ENCODE measurements at regions not wholly inside any gene's neighbourhood (a gene's known extent, or its start where the extent isn't known, plus 50 kb on each side); places are given as distances from the start of the nearest gene placed in this dataset.

DNA sequence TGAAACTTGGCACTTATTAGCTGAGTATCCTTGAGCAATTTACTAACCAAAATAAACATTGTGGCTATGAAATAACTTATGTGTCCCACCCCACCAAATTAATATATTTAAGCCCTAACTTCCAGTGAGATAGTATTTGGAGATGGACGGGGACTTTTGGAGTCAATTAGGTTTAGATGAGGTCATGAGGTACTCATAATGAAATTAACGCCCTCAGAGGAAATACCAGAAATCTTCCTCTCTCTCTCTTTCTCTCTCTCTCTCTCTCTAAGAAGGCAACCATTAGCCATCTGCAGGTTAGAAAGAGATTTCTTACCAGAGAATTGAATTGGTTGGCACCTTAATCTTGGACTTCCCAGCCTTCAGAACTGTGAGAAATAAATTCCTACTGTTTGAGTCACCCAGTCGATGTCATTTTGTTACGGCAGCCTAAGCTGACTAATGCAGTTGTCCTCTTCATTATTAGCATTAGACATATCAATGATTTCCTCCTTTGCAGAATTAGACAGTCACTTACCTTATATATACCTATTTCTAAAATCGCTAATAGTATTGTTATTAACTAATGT is 1284.0 kb downstream of the FAM181B start:
- Mint-ChIP-seq H3K27me3 (no peaks in the 10 kb centered on the region), H3K27ac (no peak overlapping the region), H3K4me1 (ENCODE audit: low read depth) (no peaks in the 10 kb centered on the region), H3K36me3 (no peaks in the 10 kb centered on the region), H3K9me3 (ENCODE audit: low read depth) (peaks cover 23% of the 10 kb centered on the region), H3K4me3 (no peak overlapping the region)

- H3K4me1 Mint-ChIP-seq (ENCODE audit: low read depth), result no peaks in the 10 kb centered on the region
Observed at GRCh38 chr11:81444297-81444696, 1289.4 kb downstream of the FAM181B start.

DNA sequence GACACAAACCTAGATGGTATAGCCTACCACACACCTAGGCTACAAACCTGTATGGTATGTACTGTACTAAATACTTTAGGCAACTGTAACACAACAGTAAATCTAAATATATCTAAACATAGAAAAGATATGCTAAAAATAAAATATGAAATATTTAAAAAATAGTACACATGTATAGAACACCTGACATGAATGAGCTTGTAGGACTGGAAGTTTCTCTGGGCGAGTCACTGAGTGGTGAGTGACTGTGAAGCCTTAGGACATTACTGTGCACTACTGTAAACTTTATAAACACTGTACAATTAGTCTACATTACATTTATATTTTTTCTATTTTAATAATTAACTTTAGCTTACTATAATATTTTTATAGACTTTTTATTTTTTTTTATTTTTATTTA is 1301.3 kb downstream of the FAM181B start:
- H3K4me3 Mint-ChIP-seq, result no peak overlapping the region
- no peak overlapping the region for H3K27ac Mint-ChIP-seq

More at GRCh38 chr11:81444297-81444696, 1289.4 kb downstream of the FAM181B start:
- no peaks in the 10 kb centered on the region for H3K36me3 Mint-ChIP-seq
- no peak overlapping the region for H3K4me3 Mint-ChIP-seq
- no peaks in the 10 kb centered on the region for H3K27me3 Mint-ChIP-seq
- H3K27ac Mint-ChIP-seq, result no peak overlapping the region
- H3K9me3 Mint-ChIP-seq (ENCODE audit: low read depth), result peaks cover 22% of the 10 kb centered on the region

GRCh38 chr11:81424822-81425221 is 1308.8 kb downstream of the FAM181B start:
- no peak overlapping the region for H3K27ac Mint-ChIP-seq
- no peaks in the 10 kb centered on the region for H3K27me3 Mint-ChIP-seq
- H3K36me3 Mint-ChIP-seq, result no peaks in the 10 kb centered on the region
- no peak overlapping the region for H3K4me3 Mint-ChIP-seq
- H3K4me1 Mint-ChIP-seq (ENCODE audit: low read depth), result no peaks in the 10 kb centered on the region
- no peaks in the 10 kb centered on the region for H3K9me3 Mint-ChIP-seq (ENCODE audit: low read depth)

More for the DNA sequence above, 1301.3 kb downstream of the FAM181B start:
- Mint-ChIP-seq H3K36me3 (no peaks in the 10 kb centered on the region), H3K9me3 (ENCODE audit: low read depth) (peaks cover 4% of the 10 kb centered on the region), H3K27me3 (no peaks in the 10 kb centered on the region), H3K4me1 (ENCODE audit: low read depth) (no peaks in the 10 kb centered on the region)

GRCh38 chr11:81422402-81422801 is 1311.3 kb downstream of the FAM181B start:
- Mint-ChIP-seq H3K27ac (no peak overlapping the region), H3K4me3 (no peak overlapping the region), H3K9me3 (ENCODE audit: low read depth) (no peaks in the 10 kb centered on the region), H3K27me3 (no peaks in the 10 kb centered on the region), H3K36me3 (no peaks in the 10 kb centered on the region), H3K4me1 (ENCODE audit: low read depth) (no peaks in the 10 kb centered on the region)

GRCh38 chr11:81421251-81421860 is 1312.3 kb downstream of the FAM181B start:
- Mint-ChIP-seq H3K4me3 (no peak overlapping the region), H3K36me3 (no peaks in the 10 kb centered on the region), H3K9me3 (ENCODE audit: low read depth) (no peaks in the 10 kb centered on the region), H3K4me1 (ENCODE audit: low read depth) (no peaks in the 10 kb centered on the region), H3K27ac (no peak overlapping the region), H3K27me3 (no peaks in the 10 kb centered on the region)

GRCh38 chr11:81420668-81421250 is 1312.9 kb downstream of the FAM181B start:
- no peak overlapping the region for H3K4me3 Mint-ChIP-seq
- H3K27ac Mint-ChIP-seq, result no peak overlapping the region
- H3K9me3 Mint-ChIP-seq (ENCODE audit: low read depth), result no peaks in the 10 kb centered on the region
- H3K36me3 Mint-ChIP-seq, result no peaks in the 10 kb centered on the region
- no peaks in the 10 kb centered on the region for H3K4me1 Mint-ChIP-seq (ENCODE audit: low read depth)
- H3K27me3 Mint-ChIP-seq, result no peaks in the 10 kb centered on the region

GRCh38 chr11:81397316-81397715 is 1336.3 kb downstream of the FAM181B start:
- no peaks in the 10 kb centered on the region for H3K36me3 Mint-ChIP-seq
- H3K27ac Mint-ChIP-seq, result no peak overlapping the region
- no peaks in the 10 kb centered on the region for H3K27me3 Mint-ChIP-seq
- no peak overlapping the region for H3K4me3 Mint-ChIP-seq
- no peaks in the 10 kb centered on the region for H3K4me1 Mint-ChIP-seq (ENCODE audit: low read depth)
- H3K9me3 Mint-ChIP-seq (ENCODE audit: low read depth), result peaks cover 3% of the 10 kb centered on the region

DNA sequence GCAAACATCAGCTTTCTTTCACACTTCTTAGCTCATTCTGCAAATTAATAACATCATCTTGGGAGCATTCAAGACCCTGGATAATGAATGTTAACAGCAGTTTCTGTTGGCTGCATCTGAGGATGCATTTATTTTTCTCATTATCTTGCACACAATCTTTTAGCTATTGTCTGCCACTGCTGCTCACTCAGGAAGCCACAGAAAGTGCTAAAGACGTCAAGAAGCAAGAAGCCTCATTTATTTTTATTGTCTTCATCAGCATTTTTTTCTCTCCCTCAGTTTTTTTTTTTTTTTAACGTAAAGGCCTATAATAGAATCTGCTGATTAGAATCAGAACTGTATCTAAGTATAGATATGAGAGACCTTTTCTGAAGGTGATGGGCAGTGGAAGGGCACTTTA is 1339.4 kb downstream of the FAM181B start:
- no peak overlapping the region for H3K27ac Mint-ChIP-seq
- H3K4me1 Mint-ChIP-seq (ENCODE audit: low read depth), result no peaks in the 10 kb centered on the region
- no peaks in the 10 kb centered on the region for H3K36me3 Mint-ChIP-seq
- no peaks in the 10 kb centered on the region for H3K27me3 Mint-ChIP-seq
- peaks cover 3% of the 10 kb centered on the region for H3K9me3 Mint-ChIP-seq (ENCODE audit: low read depth)
- no peak overlapping the region for H3K4me3 Mint-ChIP-seq

GRCh38 chr11:81388326-81388725 is 1345.3 kb downstream of the FAM181B start:
- H3K4me1 Mint-ChIP-seq (ENCODE audit: low read depth), result no peaks in the 10 kb centered on the region
- peaks cover 3% of the 10 kb centered on the region for H3K9me3 Mint-ChIP-seq (ENCODE audit: low read depth)
- no peak overlapping the region for H3K4me3 Mint-ChIP-seq
- no peak overlapping the region for H3K27ac Mint-ChIP-seq
- H3K36me3 Mint-ChIP-seq, result no peaks in the 10 kb centered on the region
- H3K27me3 Mint-ChIP-seq, result no peaks in the 10 kb centered on the region

GRCh38 chr11:81380395-81380794 is 1353.3 kb downstream of the FAM181B start:
- Mint-ChIP-seq H3K9me3 (ENCODE audit: low read depth) (peaks cover 6% of the 10 kb centered on the region), H3K36me3 (no peaks in the 10 kb centered on the region), H3K27me3 (no peaks in the 10 kb centered on the region), H3K27ac (no peak overlapping the region), H3K4me3 (no peak overlapping the region), H3K4me1 (ENCODE audit: low read depth) (no peaks in the 10 kb centered on the region)

- Mint-ChIP-seq H3K36me3 (no peaks in the 10 kb centered on the region), H3K27me3 (no peaks in the 10 kb centered on the region), H3K9me3 (ENCODE audit: low read depth) (peaks cover 13% of the 10 kb centered on the region), H3K4me3 (no peak overlapping the region), H3K4me1 (ENCODE audit: low read depth) (no peaks in the 10 kb centered on the region), H3K27ac (no peak overlapping the region)
Observed at GRCh38 chr11:81377418-81377817, 1356.2 kb downstream of the FAM181B start.

- Mint-ChIP-seq H3K36me3 (no peaks in the 10 kb centered on the region), H3K4me3 (no peak overlapping the region), H3K4me1 (ENCODE audit: low read depth) (no peaks in the 10 kb centered on the region), H3K27me3 (no peaks in the 10 kb centered on the region), H3K27ac (no peak overlapping the region), H3K9me3 (ENCODE audit: low read depth) (peaks cover 8% of the 10 kb centered on the region)
Observed at GRCh38 chr11:81373986-81374385, 1359.7 kb downstream of the FAM181B start.

DNA sequence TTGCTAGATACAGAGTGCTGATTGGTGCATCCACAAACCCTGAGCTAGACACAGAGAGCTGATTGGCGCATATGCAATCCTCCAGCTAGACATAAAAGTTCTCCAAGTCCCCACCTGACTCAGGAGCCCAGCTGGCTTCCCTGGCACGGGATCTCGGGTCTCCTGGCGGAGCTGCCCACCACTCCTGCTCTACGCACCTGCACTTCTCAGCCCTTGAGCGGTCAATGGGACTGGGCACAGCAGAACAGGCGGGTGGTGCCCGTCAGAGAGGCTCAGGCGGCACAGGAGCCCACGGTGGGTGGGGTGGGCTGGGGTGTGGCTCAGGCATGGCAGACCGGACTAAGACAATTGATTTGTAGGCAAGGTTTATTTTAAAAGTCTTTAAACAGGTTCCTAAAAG is 1365.5 kb downstream of the FAM181B start:
- Mint-ChIP-seq H3K4me1 (ENCODE audit: low read depth) (no peaks in the 10 kb centered on the region), H3K27ac (no peak overlapping the region), H3K4me3 (no peak overlapping the region), H3K36me3 (no peaks in the 10 kb centered on the region), H3K9me3 (ENCODE audit: low read depth) (peaks cover 4% of the 10 kb centered on the region), H3K27me3 (no peaks in the 10 kb centered on the region)

DNA sequence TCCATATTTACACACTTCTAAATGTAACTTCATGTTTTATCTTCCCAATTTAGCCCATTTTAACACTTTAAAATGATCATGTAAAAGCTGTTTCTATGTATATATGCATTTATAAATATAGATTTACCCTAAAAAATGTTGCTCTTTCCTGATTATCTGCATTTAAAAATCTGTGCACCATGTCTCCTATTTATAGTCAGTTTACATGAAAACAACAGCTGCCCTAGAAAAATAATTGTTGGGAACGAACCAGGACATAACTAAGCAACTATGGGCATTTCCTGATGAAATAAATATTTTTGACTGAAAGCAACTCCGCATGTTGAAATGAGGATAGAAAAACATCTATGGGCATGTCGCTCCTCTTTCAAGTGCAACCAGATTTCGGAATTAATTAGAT is 1368.2 kb downstream of the FAM181B start:
- Mint-ChIP-seq H3K36me3 (no peaks in the 10 kb centered on the region), H3K4me1 (ENCODE audit: low read depth) (no peaks in the 10 kb centered on the region), H3K27me3 (no peaks in the 10 kb centered on the region), H3K9me3 (ENCODE audit: low read depth) (no peaks in the 10 kb centered on the region), H3K27ac (no peak overlapping the region), H3K4me3 (no peak overlapping the region)

- Mint-ChIP-seq H3K36me3 (no peaks in the 10 kb centered on the region), H3K27ac (no peak overlapping the region), H3K4me3 (no peak overlapping the region), H3K9me3 (ENCODE audit: low read depth) (peaks cover 4% of the 10 kb centered on the region), H3K27me3 (no peaks in the 10 kb centered on the region), H3K4me1 (ENCODE audit: low read depth) (no peaks in the 10 kb centered on the region)
Observed at GRCh38 chr11:81359476-81359875, 1374.2 kb downstream of the FAM181B start.
